ENCODE measurements at regions not wholly inside any gene's neighbourhood (a gene's known extent, or its start where the extent isn't known, plus 50 kb on each side); places are given as distances from the start of the nearest gene placed in this dataset.

DNA sequence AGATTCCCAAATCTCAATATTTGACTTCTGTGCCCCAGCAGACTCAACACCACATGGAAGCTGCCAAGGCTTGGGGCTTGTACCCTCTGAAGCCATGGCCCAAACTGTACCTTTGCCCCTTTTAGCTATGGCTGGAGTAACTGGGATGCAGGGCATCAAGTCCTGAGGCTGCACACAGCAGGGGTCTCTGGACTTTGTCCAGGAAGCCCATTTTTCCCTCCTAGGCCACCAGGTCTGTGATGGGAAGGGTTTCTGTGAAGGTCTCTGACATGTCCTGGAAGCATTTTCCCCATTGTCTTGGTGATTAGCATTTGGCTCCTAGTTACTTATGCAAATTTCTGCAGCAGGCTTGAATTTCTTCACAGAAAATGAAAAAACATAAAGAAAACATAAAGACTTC is 762.3 kb downstream of the GALC start:
- peaks cover 9% of the 10 kb centered on the region for H3K9me3 Mint-ChIP-seq
- DNase-seq (ENCODE audit: low spot score), result no peak

GRCh38 chr14:87229131-87229530 is 763.9 kb downstream of the GALC start:
- no peak overlapping the region for H3K27ac ChIP-seq
- peaks cover 3% of the 10 kb centered on the region for H3K27me3 ChIP-seq
- Mint-ChIP-seq H3K4me3 (no peak overlapping the region), H3K27ac (no peak overlapping the region), H3K36me3 (no peaks in the 10 kb centered on the region), H3K4me1 (peaks cover 2% of the 10 kb centered on the region), H3K9me3 (peaks cover 9% of the 10 kb centered on the region), H3K27me3 (ENCODE audit: insufficient read depth, low read depth) (peaks cover 6% of the 10 kb centered on the region)
- H3K36me3 ChIP-seq, result no peaks in the 10 kb centered on the region
- H3K4me3 ChIP-seq, result no peak overlapping the region
- H3F3A ChIP-seq (ENCODE audit: low read depth), result no peaks in the 10 kb centered on the region
- H4K20me1 ChIP-seq (ENCODE audit: low read depth), result no peaks in the 10 kb centered on the region
- no peak overlapping the region for H3K4me2 ChIP-seq
- H3K9me3 ChIP-seq (ENCODE audit: low read depth), result no peaks in the 10 kb centered on the region
- H2AFZ ChIP-seq (replicated peaks), result no peak overlapping the region
- TF ChIP-seq EZH2 (IDR thresholded peaks at IDR 0.05), result no peak
- no peak for TF ChIP-seq EZH2phosphoT487 (IDR thresholded peaks at IDR 0.05)
- no peak for TF ChIP-seq CTCF (IDR thresholded peaks at IDR 0.05)
- no peak overlapping the region for H3K9ac ChIP-seq
- H3K4me1 ChIP-seq, result peaks cover 6% of the 10 kb centered on the region
- H3K79me2 ChIP-seq (ENCODE audit: low read depth), result no peaks in the 10 kb centered on the region
- no peak for DNase-seq (ENCODE audit: low spot score)

More for the DNA sequence above, 762.3 kb downstream of the GALC start:
- Histone ChIP-seq H3K27me3 (peaks cover 4% of the 10 kb centered on the region), H3F3A (ENCODE audit: low read depth) (no peaks in the 10 kb centered on the region), H3K9ac (no peak overlapping the region), H3K36me3 (no peaks in the 10 kb centered on the region), H4K20me1 (ENCODE audit: low read depth) (no peaks in the 10 kb centered on the region), H3K27ac (no peak overlapping the region), H3K79me2 (ENCODE audit: low read depth) (no peaks in the 10 kb centered on the region), H2AFZ (replicated peaks) (no peak overlapping the region), H3K4me1 (peaks cover 5% of the 10 kb centered on the region), H3K4me3 (no peak overlapping the region), H3K9me3 (ENCODE audit: low read depth) (no peaks in the 10 kb centered on the region), H3K4me2 (no peak overlapping the region)
- Mint-ChIP-seq H3K36me3 (no peaks in the 10 kb centered on the region), H3K4me1 (peaks cover 6% of the 10 kb centered on the region), H3K27ac (no peak overlapping the region), H3K4me3 (no peak overlapping the region), H3K27me3 (ENCODE audit: insufficient read depth, low read depth) (peaks cover 6% of the 10 kb centered on the region)
- TF ChIP-seq EZH2phosphoT487 (IDR thresholded peaks at IDR 0.05), result no peak
- TF ChIP-seq EZH2 (IDR thresholded peaks at IDR 0.05), result no peak
- TF ChIP-seq CTCF (IDR thresholded peaks at IDR 0.05), result no peak

DNA sequence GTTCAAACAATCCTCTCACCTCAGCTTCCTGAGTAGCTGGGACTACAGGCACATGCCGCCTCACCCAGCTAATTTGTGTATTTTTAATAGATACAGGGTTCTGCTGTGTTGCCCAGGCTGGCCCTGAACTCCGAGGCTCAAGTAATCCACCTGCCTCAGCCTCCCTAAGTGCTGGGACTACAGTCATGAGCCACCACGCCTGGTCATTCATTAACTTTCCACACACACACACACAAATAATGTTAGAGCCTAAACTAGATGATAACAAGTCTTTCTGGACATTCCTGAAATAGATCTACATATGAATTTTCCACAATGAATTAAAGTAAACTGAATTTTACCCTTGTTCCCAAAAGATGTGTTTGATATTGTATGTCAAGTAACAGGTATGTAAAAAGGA is 776.0 kb downstream of the GALC start:
- H3K4me2 ChIP-seq, result no peak overlapping the region
- H3K27me3 ChIP-seq, result no peaks in the 10 kb centered on the region
- no peaks in the 10 kb centered on the region for H4K20me1 ChIP-seq (ENCODE audit: low read depth)
- H3K4me3 ChIP-seq, result no peak overlapping the region
- no peak overlapping the region for H3K27ac Mint-ChIP-seq
- no peaks in the 10 kb centered on the region for H3K27me3 Mint-ChIP-seq (ENCODE audit: insufficient read depth, low read depth)
- H3K9me3 ChIP-seq (ENCODE audit: low read depth), result no peaks in the 10 kb centered on the region
- no peak overlapping the region for H3K9ac ChIP-seq
- no peak for DNase-seq (ENCODE audit: low spot score)
- H3K36me3 Mint-ChIP-seq, result no peaks in the 10 kb centered on the region
- H3K27ac ChIP-seq, result no peak overlapping the region
- no peaks in the 10 kb centered on the region for H3K36me3 ChIP-seq
- H2AFZ ChIP-seq (replicated peaks), result no peak overlapping the region
- no peaks in the 10 kb centered on the region for H3K79me2 ChIP-seq (ENCODE audit: low read depth)
- no peaks in the 10 kb centered on the region for H3K9me3 Mint-ChIP-seq
- H3K4me1 Mint-ChIP-seq, result no peaks in the 10 kb centered on the region
- TF ChIP-seq EZH2 (IDR thresholded peaks at IDR 0.05) (no peak), CTCF (IDR thresholded peaks at IDR 0.05) (no peak), EZH2phosphoT487 (IDR thresholded peaks at IDR 0.05) (no peak)
- H3K4me3 Mint-ChIP-seq, result no peak overlapping the region
- H3K4me1 ChIP-seq, result no peaks in the 10 kb centered on the region
- no peaks in the 10 kb centered on the region for H3F3A ChIP-seq (ENCODE audit: low read depth)

Measured in neural progenitor cell (in vitro differentiated cells).